NAMALWA (cell line): ENCODE measurements at regions not wholly inside any gene's neighbourhood (a gene's known extent, or its start where the extent isn't known, plus 50 kb on each side); places are given as distances from the start of the nearest gene placed in this dataset.
"Not testable (repeated sequence)": the region's sequence is repeated elsewhere in the genome, so short reads cannot be mapped to it uniquely, and the experiment has no call there.

Source experiments
- DNase-seq: peaks from one replicate; pipeline ENCODE4 v3.0.0-alpha.2; 2015; ENCODE audit warnings: low spot score

DNA sequence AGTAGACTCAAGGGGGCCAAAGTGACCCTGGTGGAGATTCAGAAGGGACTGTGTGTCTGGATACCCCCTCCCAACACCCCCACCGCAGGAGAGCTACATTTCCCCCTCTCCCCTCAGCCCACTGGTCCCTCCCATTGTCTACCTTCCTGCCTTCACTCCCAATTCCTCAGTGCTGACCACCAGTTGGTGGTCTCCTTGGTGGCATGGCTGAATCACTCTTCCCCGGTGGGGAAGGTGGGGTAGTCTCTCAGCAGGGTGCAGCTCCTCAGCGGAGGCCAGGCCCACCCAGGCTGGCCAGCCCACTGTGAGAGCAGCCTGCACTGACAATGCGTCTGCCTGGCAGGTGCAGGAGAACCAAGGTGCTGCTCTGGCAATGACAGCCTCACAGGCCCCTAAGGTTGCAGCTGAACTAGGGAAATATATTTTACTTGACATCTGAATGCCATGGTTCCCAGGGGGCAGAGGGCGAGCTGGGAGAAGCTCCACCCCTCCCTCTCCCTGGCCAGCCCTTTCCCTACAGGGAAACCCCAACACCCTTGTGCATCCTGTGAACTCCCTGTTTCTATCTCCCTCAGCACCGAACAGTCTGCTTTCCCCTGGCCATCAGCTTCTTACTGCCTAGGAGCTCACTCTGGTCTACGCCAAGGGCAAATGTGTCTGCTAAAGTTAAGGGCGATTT lies 62.6 kb upstream of the PAX8 start:
- DNase-seq, result no peak

- no peak for DNase-seq
Measured at GRCh38 chr2:113337809-113338208, 59.1 kb upstream of the PAX8 start.

- not testable (repeated sequence) for DNase-seq
Measured at GRCh38 chr2:113336040-113336439, 57.3 kb upstream of the PAX8 start.

DNA sequence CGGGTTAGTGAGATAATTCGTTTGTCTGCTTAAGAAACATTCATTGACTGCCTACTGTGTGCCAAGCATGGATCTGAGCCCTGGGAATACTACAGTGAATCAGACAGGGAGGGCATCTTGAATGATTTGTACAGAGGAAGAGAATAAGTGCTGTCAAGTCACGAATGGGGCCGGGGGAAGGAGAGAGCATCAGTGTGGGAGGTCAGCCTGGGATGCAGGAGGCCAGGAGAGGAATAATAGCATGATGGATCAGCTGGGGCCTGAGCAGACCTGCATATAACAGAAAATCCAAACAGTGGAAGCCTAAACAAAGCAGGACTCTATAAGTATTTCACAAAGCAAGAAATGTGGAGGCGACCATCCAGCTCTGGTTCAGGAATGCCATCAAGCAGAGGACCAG lies 55.4 kb upstream of the PAX8 start:
- no peak for DNase-seq

DNA sequence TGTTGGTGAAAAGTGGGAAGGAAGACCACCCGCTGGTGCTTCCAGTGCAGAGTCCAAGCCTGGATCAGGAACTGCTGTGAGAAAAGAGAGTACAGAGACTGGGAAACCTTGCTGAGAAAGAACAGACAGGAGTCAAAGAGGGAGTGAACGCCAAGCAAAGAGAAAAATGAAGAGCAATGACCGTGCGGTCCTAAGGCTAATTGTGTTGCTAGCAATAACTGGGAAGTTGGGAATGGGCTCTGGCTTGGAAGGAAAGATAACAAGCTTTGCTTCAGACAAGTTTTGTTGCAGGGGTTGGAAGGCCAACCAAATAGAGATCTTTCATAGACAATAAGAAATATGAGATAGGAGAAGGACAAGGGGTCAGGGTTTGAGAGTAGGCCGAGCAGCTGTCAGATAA lies 55.0 kb upstream of the PAX8 start:
- not testable (repeated sequence) for DNase-seq

DNA sequence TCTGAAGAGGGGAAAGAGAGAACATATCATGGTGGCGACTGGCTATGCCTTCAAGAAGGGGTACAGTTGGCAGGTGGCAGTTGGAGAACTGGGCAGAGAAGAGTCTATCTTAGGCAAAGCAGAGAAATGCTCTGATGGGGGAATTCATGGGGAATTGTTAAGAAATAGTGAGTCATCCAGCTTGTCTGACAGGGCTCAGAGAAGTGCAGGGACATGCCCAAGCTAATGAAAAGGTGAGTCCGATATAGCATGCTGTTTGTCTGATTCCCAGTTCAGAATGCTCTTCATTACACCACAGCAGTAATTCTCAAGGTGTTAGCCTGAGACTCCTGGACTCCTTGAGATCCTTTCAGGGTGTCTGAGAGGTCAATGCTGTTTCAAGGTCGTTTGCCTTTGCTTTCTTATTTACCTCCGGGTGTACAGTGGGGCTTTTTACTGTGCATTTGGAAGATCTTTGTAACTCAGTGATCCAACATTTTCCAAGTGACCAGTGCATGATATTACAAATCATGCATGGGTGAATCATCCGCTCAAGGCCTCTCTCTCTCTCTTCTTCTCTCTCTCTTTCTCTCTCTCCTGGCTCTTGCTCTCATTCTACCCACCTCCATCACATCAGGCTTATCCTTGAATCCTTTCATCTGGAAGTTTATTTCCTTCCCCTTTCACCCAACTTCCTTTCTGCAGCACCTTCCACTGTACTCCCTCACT lies 51.5 kb upstream of the PAX8 start:
- DNase-seq, result not testable (repeated sequence)

- not testable (repeated sequence) for DNase-seq
Measured at GRCh38 chr2:113328973-113329372, 50.3 kb upstream of the PAX8 start.

DNA sequence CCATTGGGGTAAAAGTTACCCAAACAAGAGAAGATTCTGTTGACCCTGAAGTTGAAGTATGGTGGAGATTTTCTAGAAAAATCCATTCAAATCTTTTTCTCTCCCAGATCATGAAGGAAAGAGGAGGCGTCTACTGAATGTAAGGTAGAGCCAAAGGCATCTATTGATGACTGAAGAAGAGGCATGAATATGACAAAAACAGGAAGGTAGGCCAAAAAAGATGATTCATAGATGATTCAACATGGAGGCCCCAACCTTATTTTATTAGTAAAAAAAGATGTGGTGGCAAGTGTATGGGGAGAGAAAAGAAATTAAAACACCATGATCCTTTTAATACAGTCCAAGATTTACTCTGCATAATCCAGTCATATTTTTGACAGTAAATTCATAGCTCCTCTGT lies 49.9 kb upstream of the PAX8 start:
- not testable (repeated sequence) for DNase-seq
